Epithelial cell of esophagus (primary cell): ENCODE measurements at regions not wholly inside any gene's neighbourhood (a gene's known extent, or its start where the extent isn't known, plus 50 kb on each side); places are given as distances from the start of the nearest gene placed in this dataset.

ENCODE experiments used
- DNase-seq: peaks from one replicate; pipeline ENCODE4 v3.0.0; 2010; ENCODE audit warnings: low read depth
- H3K4me3 ChIP-seq: 2 replicates; pipeline ENCODE4 v1.5.1; 2011; ENCODE audit warnings: mild to moderate bottlenecking, low read length, control low read depth
- CTCF ChIP-seq: IDR thresholded peaks from 2 replicates; pipeline ENCODE4 v1.5.1; 2011; ENCODE audit warnings: low read depth, mild to moderate bottlenecking, low read length, control low read depth, inconsistent platforms; ENCODE audit not compliant: insufficient read depth; ENCODE audit errors: missing control alignments

- no peak overlapping the region for H3K4me3 ChIP-seq
- TF ChIP-seq CTCF: no peak
- DNase-seq: no peak
These were observed 892.2 kb upstream of the ACO1 start for GRCh38 chr9:31492229-31492628.

GRCh38 chr9:31500422-31500821, 884.0 kb upstream of the ACO1 start:
- no peak for DNase-seq
- no peak overlapping the region for H3K4me3 ChIP-seq
- TF ChIP-seq CTCF: no peak

- DNase-seq: peak; percentile 34
These were observed 865.4 kb upstream of the ACO1 start for GRCh38 chr9:31519011-31519410.

GRCh38 chr9:31519424-31519823, 865.0 kb upstream of the ACO1 start:
- no peak overlapping the region for H3K4me3 ChIP-seq
- DNase-seq: no peak
- no peak for TF ChIP-seq CTCF

More at GRCh38 chr9:31519011-31519410, 865.4 kb upstream of the ACO1 start:
- no peak overlapping the region for H3K4me3 ChIP-seq
- no peak for TF ChIP-seq CTCF

GRCh38 chr9:31519826-31520225, 864.6 kb upstream of the ACO1 start:
- H3K4me3 ChIP-seq: no peak overlapping the region
- no peak for TF ChIP-seq CTCF
- no peak for DNase-seq

- no peak for TF ChIP-seq CTCF
These were observed 864.0 kb upstream of the ACO1 start for GRCh38 chr9:31520301-31521085.

GRCh38 chr9:31535651-31536050, 848.8 kb upstream of the ACO1 start:
- H3K4me3 ChIP-seq: no peak overlapping the region
- DNase-seq: no peak
- TF ChIP-seq CTCF: no peak

More at GRCh38 chr9:31520301-31521085, 864.0 kb upstream of the ACO1 start:
- no peak overlapping the region for H3K4me3 ChIP-seq
- no peak for DNase-seq
